ENCODE measurements at regions not wholly inside any gene's neighbourhood (a gene's known extent, or its start where the extent isn't known, plus 50 kb on each side); places are given as distances from the start of the nearest gene placed in this dataset.

GRCh38 chr5:72760259-72760658 lies 56.2 kb upstream of the TNPO1 start:
- TF ChIP-seq SP1 (IDR thresholded peaks at IDR 0.05) (no peak), FOXM1 (IDR thresholded peaks at IDR 0.05; ENCODE audit: borderline replicate concordance) (no peak), BHLHE40 (IDR thresholded peaks at IDR 0.05; ENCODE audit: borderline replicate concordance) (no peak), PKNOX1 (IDR thresholded peaks at IDR 0.05) (no peak), ZNF384 (IDR thresholded peaks at IDR 0.05) (no peak), ARNT (IDR thresholded peaks at IDR 0.05) (no peak), CTBP1 (IDR thresholded peaks at IDR 0.05; ENCODE audit: borderline replicate concordance) (no peak), FOXK2 (IDR thresholded peaks at IDR 0.05) (no peak), ELF4 (IDR thresholded peaks at IDR 0.05) (no peak), HDGF (IDR thresholded peaks at IDR 0.05; ENCODE audit: borderline replicate concordance) (no peak)
- POLR2A ChIA-PET, result no interaction called here
- CTCF ChIA-PET, result interaction anchor here (0.8 kb wide), 1 partner anchor 21 kb away, joined by 3 read pairs; no protein-coding TSS in a partner anchor
- no peak for DNase-seq (ENCODE audit: extremely low spot score)

GRCh38 chr5:72752909-72753308 lies 63.6 kb upstream of the TNPO1 start:
- POLR2A ChIA-PET, result no interaction called here
- CTCF ChIA-PET, result no interaction called here
- DNase-seq (ENCODE audit: extremely low spot score), result no peak
- no peak for TF ChIP-seq TARDBP (IDR thresholded peaks at IDR 0.05)
- TF ChIP-seq CTBP1 (IDR thresholded peaks at IDR 0.05; ENCODE audit: borderline replicate concordance), result no peak
- no peak for TF ChIP-seq LEF1 (IDR thresholded peaks at IDR 0.05; ENCODE audit: borderline replicate concordance)
- TF ChIP-seq HDGF (IDR thresholded peaks at IDR 0.05; ENCODE audit: borderline replicate concordance), result no peak
- no peak for TF ChIP-seq FOXM1 (IDR thresholded peaks at IDR 0.05; ENCODE audit: borderline replicate concordance)
- no peak for TF ChIP-seq BHLHE40 (IDR thresholded peaks at IDR 0.05; ENCODE audit: borderline replicate concordance)
- TF ChIP-seq SUZ12 (IDR thresholded peaks at IDR 0.05), result no peak
- TF ChIP-seq L3MBTL2 (conservative IDR thresholded peaks at IDR 0.05), result no peak
- no peak for TF ChIP-seq SP1 (IDR thresholded peaks at IDR 0.05)
- no peak for TF ChIP-seq FOXK2 (IDR thresholded peaks at IDR 0.05)
- no peak for TF ChIP-seq ARNT (IDR thresholded peaks at IDR 0.05)
- no peak for TF ChIP-seq ZNF384 (IDR thresholded peaks at IDR 0.05)
- no peak for TF ChIP-seq PKNOX1 (IDR thresholded peaks at IDR 0.05)
- TF ChIP-seq NFRKB (IDR thresholded peaks at IDR 0.05), result no peak
- no peak for TF ChIP-seq FOXA1 (IDR thresholded peaks at IDR 0.05)
- TF ChIP-seq ELF4 (IDR thresholded peaks at IDR 0.05), result no peak

- TF ChIP-seq TARDBP (IDR thresholded peaks at IDR 0.05) (no peak), LEF1 (IDR thresholded peaks at IDR 0.05; ENCODE audit: borderline replicate concordance) (no peak), FOXM1 (IDR thresholded peaks at IDR 0.05; ENCODE audit: borderline replicate concordance) (no peak), SP1 (IDR thresholded peaks at IDR 0.05) (no peak), SUZ12 (IDR thresholded peaks at IDR 0.05) (no peak), BHLHE40 (IDR thresholded peaks at IDR 0.05; ENCODE audit: borderline replicate concordance) (no peak), ZNF384 (IDR thresholded peaks at IDR 0.05) (no peak), ARNT (IDR thresholded peaks at IDR 0.05) (no peak), HDGF (IDR thresholded peaks at IDR 0.05; ENCODE audit: borderline replicate concordance) (no peak), FOXA1 (IDR thresholded peaks at IDR 0.05) (no peak), FOXK2 (IDR thresholded peaks at IDR 0.05) (no peak), L3MBTL2 (conservative IDR thresholded peaks at IDR 0.05) (no peak), ELF4 (IDR thresholded peaks at IDR 0.05) (no peak)
- ChIA-PET POLR2A (no interaction called here), CTCF (no interaction called here)
- DNase-seq (ENCODE audit: extremely low spot score), result no peak
Observed at GRCh38 chr5:72749362-72749997, 67.0 kb upstream of the TNPO1 start.

- CTCF ChIA-PET, result no interaction called here
- no peak for TF ChIP-seq ARNT (IDR thresholded peaks at IDR 0.05)
- no peak for TF ChIP-seq ELF4 (IDR thresholded peaks at IDR 0.05)
- TF ChIP-seq SUZ12 (IDR thresholded peaks at IDR 0.05), result no peak
- no peak for TF ChIP-seq CTBP1 (IDR thresholded peaks at IDR 0.05; ENCODE audit: borderline replicate concordance)
- TF ChIP-seq SP1 (IDR thresholded peaks at IDR 0.05), result no peak
- no peak for TF ChIP-seq FOXM1 (IDR thresholded peaks at IDR 0.05; ENCODE audit: borderline replicate concordance)
- TF ChIP-seq L3MBTL2 (conservative IDR thresholded peaks at IDR 0.05), result no peak
- TF ChIP-seq LEF1 (IDR thresholded peaks at IDR 0.05; ENCODE audit: borderline replicate concordance), result no peak
- no peak for TF ChIP-seq HDGF (IDR thresholded peaks at IDR 0.05; ENCODE audit: borderline replicate concordance)
- TF ChIP-seq ZNF384 (IDR thresholded peaks at IDR 0.05), result no peak
- TF ChIP-seq PKNOX1 (IDR thresholded peaks at IDR 0.05), result no peak
- TF ChIP-seq TARDBP (IDR thresholded peaks at IDR 0.05), result no peak
- no peak for TF ChIP-seq NFRKB (IDR thresholded peaks at IDR 0.05)
- no peak for TF ChIP-seq FOXK2 (IDR thresholded peaks at IDR 0.05)
- TF ChIP-seq BHLHE40 (IDR thresholded peaks at IDR 0.05; ENCODE audit: borderline replicate concordance), result no peak
- no peak for TF ChIP-seq FOXA1 (IDR thresholded peaks at IDR 0.05)
- POLR2A ChIA-PET, result no interaction called here
- no peak for DNase-seq (ENCODE audit: extremely low spot score)
Observed at GRCh38 chr5:72747826-72748225, 68.6 kb upstream of the TNPO1 start.

GRCh38 chr5:72746736-72747135 lies 69.7 kb upstream of the TNPO1 start:
- ChIA-PET POLR2A (no interaction called here), CTCF (no interaction called here)
- DNase-seq (ENCODE audit: extremely low spot score), result no peak

More at GRCh38 chr5:72746736-72747135, 69.7 kb upstream of the TNPO1 start:
- TF ChIP-seq FOXA1 (IDR thresholded peaks at IDR 0.05) (no peak), HDGF (IDR thresholded peaks at IDR 0.05; ENCODE audit: borderline replicate concordance) (no peak), CTBP1 (IDR thresholded peaks at IDR 0.05; ENCODE audit: borderline replicate concordance) (no peak), SUZ12 (IDR thresholded peaks at IDR 0.05) (no peak), NFRKB (IDR thresholded peaks at IDR 0.05) (no peak), PKNOX1 (IDR thresholded peaks at IDR 0.05) (no peak), LEF1 (IDR thresholded peaks at IDR 0.05; ENCODE audit: borderline replicate concordance) (no peak), SP1 (IDR thresholded peaks at IDR 0.05) (no peak), FOXK2 (IDR thresholded peaks at IDR 0.05) (no peak)

All from HEK293T (cell line).